BE2C (cell line): ENCODE measurements at regions not wholly inside any gene's neighbourhood (a gene's known extent, or its start where the extent isn't known, plus 50 kb on each side); places are given as distances from the start of the nearest gene placed in this dataset.
"Not testable (repeated sequence)": the region's sequence is repeated elsewhere in the genome, so short reads cannot be mapped to it uniquely, and the experiment has no call there.

Source experiments
- DNase-seq: peaks from one replicate; pipeline ENCODE4 v3.0.0-alpha.2; 2020
- H3K27me3 ChIP-seq: fragments of 250-450 bp; sonication (Bioruptor Pico); 2 replicates; pipeline ENCODE4 v1.5.1; 2020; ENCODE audit warnings: mild to moderate bottlenecking
- H3K36me3 ChIP-seq: fragments of 250-450 bp; sonication (Bioruptor Pico); 2 replicates; pipeline ENCODE4 v1.5.1; 2020; ENCODE audit warnings: mild to moderate bottlenecking
- H3K4me1 ChIP-seq: fragments of 250-450 bp; sonication (Bioruptor Pico); 2 replicates; pipeline ENCODE4 v1.5.1; 2020
- H3K4me3 ChIP-seq: 2 replicates; pipeline ENCODE4 v1.5.1; 2011; ENCODE audit warnings: low read depth, low read length
- H3K9me3 ChIP-seq: fragments of 250-450 bp; sonication (Bioruptor Pico); 2 replicates; pipeline ENCODE4 v1.5.1; 2020
- TF ChIP-seq, protein P1 (sequence below): IDR thresholded peaks from 2 replicates; pipeline ENCODE4 v1.5.1; 2012; ENCODE audit warnings: mild to moderate bottlenecking, low read depth, low read length

DNA sequence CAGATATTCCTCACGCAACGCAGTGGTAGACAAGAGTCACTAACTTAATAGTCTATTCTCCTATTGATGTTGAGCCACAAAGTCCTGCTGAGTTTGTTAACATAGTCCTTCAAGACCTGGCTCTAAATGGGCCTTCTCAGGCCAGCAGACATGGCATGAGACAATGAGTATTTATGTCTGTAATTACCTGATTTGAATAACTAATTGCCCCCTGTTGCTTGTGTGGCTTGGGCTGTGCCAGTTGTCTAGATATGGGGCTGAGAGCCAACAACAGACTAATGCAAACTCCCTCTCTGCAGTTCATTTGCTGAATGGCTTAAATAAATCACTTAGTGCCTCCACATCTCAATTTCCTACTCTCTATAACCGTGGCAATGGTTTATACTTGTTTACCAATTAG lies 65.5 kb upstream of the VWC2 start:
- H3K4me1 ChIP-seq = no peaks in the 10 kb centered on the region
- H3K9me3 ChIP-seq = no peaks in the 10 kb centered on the region
- no peaks in the 10 kb centered on the region for H3K36me3 ChIP-seq
- H3K4me3 ChIP-seq = no peak overlapping the region
- no peak for DNase-seq
- H3K27me3 ChIP-seq = no peaks in the 10 kb centered on the region
- TF ChIP-seq, protein P1, sequence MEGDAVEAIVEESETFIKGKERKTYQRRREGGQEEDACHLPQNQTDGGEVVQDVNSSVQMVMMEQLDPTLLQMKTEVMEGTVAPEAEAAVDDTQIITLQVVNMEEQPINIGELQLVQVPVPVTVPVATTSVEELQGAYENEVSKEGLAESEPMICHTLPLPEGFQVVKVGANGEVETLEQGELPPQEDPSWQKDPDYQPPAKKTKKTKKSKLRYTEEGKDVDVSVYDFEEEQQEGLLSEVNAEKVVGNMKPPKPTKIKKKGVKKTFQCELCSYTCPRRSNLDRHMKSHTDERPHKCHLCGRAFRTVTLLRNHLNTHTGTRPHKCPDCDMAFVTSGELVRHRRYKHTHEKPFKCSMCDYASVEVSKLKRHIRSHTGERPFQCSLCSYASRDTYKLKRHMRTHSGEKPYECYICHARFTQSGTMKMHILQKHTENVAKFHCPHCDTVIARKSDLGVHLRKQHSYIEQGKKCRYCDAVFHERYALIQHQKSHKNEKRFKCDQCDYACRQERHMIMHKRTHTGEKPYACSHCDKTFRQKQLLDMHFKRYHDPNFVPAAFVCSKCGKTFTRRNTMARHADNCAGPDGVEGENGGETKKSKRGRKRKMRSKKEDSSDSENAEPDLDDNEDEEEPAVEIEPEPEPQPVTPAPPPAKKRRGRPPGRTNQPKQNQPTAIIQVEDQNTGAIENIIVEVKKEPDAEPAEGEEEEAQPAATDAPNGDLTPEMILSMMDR = no peak

DNA sequence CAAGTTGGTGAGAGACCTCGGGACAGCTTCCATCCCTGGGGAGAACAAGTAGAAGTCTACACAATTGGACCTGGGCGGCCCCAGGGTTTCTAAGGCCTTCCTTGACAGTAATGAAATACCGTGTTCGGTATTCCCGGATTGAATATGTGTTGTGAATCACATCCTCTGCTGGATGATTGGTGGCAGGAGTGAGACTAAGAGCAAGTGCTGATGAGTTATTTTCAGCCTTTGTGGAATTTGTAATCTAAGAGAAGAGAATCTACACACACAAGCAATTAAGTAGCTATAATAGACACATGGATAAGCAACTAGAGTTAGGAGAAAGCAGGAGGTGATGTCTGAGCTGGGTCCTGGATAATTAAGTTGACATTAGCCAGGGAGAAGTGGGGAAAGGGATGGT lies 64.8 kb upstream of the VWC2 start:
- no peaks in the 10 kb centered on the region for H3K36me3 ChIP-seq
- H3K4me1 ChIP-seq = no peaks in the 10 kb centered on the region
- H3K27me3 ChIP-seq = no peaks in the 10 kb centered on the region
- H3K4me3 ChIP-seq = no peak overlapping the region
- DNase-seq = no peak
- TF ChIP-seq, protein P1 = no peak
- no peaks in the 10 kb centered on the region for H3K9me3 ChIP-seq

DNA sequence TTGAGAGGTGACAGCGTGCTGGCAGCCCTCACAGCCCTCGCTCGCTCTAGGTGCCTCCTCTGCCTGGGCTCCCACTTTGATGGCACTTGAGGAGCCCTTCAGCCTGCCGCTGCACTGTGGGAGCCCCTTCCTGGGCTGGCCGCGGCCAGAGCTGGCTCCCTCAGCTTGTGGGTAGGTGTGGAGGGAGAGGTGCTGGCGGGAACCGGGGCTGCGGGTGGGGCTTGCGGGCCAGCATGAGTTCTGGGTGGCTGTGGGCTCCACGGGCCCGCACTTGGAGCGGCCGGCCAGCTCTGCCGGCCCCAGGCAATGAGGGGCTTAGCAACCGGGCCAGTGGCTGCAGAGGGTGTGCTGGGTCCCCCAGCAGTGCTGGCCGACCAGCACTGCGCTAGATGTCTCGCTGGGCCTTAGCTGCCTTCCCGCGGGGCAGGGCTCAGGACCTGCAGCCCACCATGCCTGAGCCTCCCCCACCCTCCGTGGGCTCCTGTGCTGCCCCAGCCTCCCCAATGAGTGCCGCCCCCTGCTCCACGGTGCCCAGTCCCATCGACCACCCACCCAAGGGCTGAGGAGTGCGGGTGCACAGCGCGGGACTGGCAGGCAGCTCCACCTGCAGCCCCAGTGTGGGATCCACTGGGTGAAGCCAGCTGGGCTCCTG lies 62.2 kb upstream of the VWC2 start:
- H3K4me3 ChIP-seq, H3K27me3 ChIP-seq, H3K9me3 ChIP-seq, DNase-seq, H3K4me1 ChIP-seq, H3K36me3 ChIP-seq: not testable (repeated sequence)

DNA sequence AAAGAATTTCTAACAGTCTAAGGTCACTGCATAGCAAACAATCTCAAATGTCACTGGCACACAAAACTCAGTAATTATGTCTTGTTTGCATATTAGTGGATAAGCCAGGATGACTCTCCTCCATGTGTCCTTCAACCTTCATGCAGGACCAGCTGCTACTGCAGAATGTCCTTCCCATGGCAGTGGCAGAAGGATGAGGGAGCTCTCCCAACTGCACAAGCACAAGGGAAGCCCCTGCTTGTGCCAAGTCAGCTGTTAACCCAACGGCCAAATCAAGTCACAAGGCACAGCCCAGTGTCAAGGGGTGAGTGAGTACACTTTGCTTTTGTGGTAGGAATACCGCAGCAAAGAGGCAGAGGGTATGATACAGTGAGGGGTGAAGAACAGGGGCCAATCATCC lies 59.3 kb upstream of the VWC2 start:
- no peak for DNase-seq
- TF ChIP-seq, protein P1 = no peak
- no peaks in the 10 kb centered on the region for H3K27me3 ChIP-seq
- H3K36me3 ChIP-seq = no peaks in the 10 kb centered on the region
- H3K9me3 ChIP-seq = no peaks in the 10 kb centered on the region
- H3K4me1 ChIP-seq = no peaks in the 10 kb centered on the region
- H3K4me3 ChIP-seq = no peak overlapping the region

DNA sequence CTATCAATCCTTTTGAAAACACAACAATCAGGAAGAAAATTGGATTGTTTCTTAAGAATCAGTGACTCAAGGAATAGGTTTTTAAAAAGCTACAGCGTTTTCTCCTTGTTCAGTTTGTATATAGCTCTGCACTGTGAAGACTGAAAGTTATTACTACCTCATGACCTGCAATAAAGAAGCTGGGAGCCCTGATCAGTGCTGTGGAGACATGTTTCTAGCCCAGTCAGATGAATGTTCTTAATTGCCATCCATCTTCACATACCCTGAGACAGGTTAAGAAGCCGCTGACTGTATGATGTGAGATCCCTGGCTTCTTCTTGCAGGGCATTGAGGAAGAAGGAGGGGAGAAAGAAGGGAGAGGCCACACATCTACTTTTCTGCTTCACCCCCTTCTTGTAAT lies 58.0 kb upstream of the VWC2 start:
- H3K9me3 ChIP-seq = no peaks in the 10 kb centered on the region
- no peaks in the 10 kb centered on the region for H3K36me3 ChIP-seq
- DNase-seq = no peak
- no peaks in the 10 kb centered on the region for H3K4me1 ChIP-seq
- H3K4me3 ChIP-seq = no peak overlapping the region
- TF ChIP-seq, protein P1 = no peak
- H3K27me3 ChIP-seq = no peaks in the 10 kb centered on the region

DNA sequence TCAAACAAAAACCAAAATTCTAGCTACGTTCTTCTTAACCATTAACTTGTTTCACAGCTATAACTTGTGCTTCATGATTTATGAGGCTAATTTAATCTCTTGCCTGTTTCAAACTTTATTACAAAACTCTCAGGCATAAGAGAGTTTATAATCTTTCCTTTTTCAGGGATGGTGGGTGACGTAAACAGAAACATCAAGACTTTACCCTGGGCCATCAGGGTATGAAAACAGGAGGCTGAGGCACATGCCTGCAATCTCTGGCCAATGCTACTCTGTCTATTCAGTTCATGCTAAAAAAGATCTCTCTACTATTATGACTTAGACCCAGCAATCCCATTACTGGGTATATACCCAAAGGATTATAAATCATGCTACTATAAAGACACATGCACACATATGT lies 55.9 kb upstream of the VWC2 start:
- H3K36me3 ChIP-seq = no peaks in the 10 kb centered on the region
- no peaks in the 10 kb centered on the region for H3K4me1 ChIP-seq
- H3K4me3 ChIP-seq = no peak overlapping the region
- H3K27me3 ChIP-seq = no peaks in the 10 kb centered on the region
- no peak for DNase-seq
- H3K9me3 ChIP-seq = no peaks in the 10 kb centered on the region
- TF ChIP-seq, protein P1 = no peak

DNA sequence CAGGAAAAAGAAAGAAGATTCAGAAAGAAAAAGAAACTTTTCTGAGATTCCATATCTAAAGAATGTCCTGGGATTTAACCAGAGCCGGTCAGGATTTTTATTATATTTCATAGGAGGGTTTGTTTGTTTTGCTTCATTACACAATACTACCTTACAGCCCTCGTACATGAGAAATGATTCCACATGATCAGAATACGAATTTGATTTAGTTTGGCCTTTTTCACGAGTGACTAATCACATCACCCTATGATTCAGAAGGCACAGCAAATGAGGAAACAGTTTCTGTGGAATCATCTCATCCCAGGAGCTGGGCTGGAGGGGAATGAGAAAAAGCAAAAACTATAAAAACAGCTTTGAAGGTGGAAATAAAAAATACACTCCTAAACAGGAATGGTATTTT lies 54.7 kb upstream of the VWC2 start:
- H3K4me1 ChIP-seq = no peaks in the 10 kb centered on the region
- no peak overlapping the region for H3K4me3 ChIP-seq
- no peak for DNase-seq
- TF ChIP-seq, protein P1 = no peak
- no peaks in the 10 kb centered on the region for H3K27me3 ChIP-seq
- no peaks in the 10 kb centered on the region for H3K9me3 ChIP-seq
- no peaks in the 10 kb centered on the region for H3K36me3 ChIP-seq
